ENCODE measurements at regions not wholly inside any gene's neighbourhood (a gene's known extent, or its start where the extent isn't known, plus 50 kb on each side); places are given as distances from the start of the nearest gene placed in this dataset.

- Histone ChIP-seq H3K4me2 (no peak overlapping the region), H3K4me3 (no peak overlapping the region), H3K79me2 (replicated peaks; ENCODE audit: insufficient read depth) (no peaks in the 10 kb centered on the region), H3K36me3 (ENCODE audit: insufficient read depth) (no peaks in the 10 kb centered on the region), H2AFZ (peak overlapping the region; percentile 7; the same call in 1 of the 2 replicates), H3K9me2 (ENCODE audit: insufficient read depth) (peaks cover 2% of the 10 kb centered on the region; the same call in 1 of the 2 replicates), H4K20me1 (replicated peaks; ENCODE audit: insufficient read depth) (no peaks in the 10 kb centered on the region), H3F3A (replicated peaks; ENCODE audit: low read depth) (no peaks in the 10 kb centered on the region), H3K27ac (ENCODE audit: low read depth) (no peak overlapping the region), H3K27me3 (ENCODE audit: insufficient read depth) (no peaks in the 10 kb centered on the region), H3K4me1 (ENCODE audit: insufficient read depth) (no peaks in the 10 kb centered on the region)
- H3K36me3 Mint-ChIP-seq (ENCODE audit: low read depth) = no peaks in the 10 kb centered on the region
- DNase-seq (ENCODE audit: low spot score) (no peak), ATAC-seq (no peak)
- H3K27me3 Mint-ChIP-seq (ENCODE audit: insufficient read depth, low read depth, poor library complexity) = peaks cover 4% of the 10 kb centered on the region
- peaks cover under 1% of the 10 kb centered on the region for H3K4me1 Mint-ChIP-seq
- H3K27ac Mint-ChIP-seq = no peak overlapping the region
- H3K4me3 Mint-ChIP-seq = no peak overlapping the region
- H3K9me3 Mint-ChIP-seq = peaks cover 2% of the 10 kb centered on the region
- TF ChIP-seq, protein P1, sequence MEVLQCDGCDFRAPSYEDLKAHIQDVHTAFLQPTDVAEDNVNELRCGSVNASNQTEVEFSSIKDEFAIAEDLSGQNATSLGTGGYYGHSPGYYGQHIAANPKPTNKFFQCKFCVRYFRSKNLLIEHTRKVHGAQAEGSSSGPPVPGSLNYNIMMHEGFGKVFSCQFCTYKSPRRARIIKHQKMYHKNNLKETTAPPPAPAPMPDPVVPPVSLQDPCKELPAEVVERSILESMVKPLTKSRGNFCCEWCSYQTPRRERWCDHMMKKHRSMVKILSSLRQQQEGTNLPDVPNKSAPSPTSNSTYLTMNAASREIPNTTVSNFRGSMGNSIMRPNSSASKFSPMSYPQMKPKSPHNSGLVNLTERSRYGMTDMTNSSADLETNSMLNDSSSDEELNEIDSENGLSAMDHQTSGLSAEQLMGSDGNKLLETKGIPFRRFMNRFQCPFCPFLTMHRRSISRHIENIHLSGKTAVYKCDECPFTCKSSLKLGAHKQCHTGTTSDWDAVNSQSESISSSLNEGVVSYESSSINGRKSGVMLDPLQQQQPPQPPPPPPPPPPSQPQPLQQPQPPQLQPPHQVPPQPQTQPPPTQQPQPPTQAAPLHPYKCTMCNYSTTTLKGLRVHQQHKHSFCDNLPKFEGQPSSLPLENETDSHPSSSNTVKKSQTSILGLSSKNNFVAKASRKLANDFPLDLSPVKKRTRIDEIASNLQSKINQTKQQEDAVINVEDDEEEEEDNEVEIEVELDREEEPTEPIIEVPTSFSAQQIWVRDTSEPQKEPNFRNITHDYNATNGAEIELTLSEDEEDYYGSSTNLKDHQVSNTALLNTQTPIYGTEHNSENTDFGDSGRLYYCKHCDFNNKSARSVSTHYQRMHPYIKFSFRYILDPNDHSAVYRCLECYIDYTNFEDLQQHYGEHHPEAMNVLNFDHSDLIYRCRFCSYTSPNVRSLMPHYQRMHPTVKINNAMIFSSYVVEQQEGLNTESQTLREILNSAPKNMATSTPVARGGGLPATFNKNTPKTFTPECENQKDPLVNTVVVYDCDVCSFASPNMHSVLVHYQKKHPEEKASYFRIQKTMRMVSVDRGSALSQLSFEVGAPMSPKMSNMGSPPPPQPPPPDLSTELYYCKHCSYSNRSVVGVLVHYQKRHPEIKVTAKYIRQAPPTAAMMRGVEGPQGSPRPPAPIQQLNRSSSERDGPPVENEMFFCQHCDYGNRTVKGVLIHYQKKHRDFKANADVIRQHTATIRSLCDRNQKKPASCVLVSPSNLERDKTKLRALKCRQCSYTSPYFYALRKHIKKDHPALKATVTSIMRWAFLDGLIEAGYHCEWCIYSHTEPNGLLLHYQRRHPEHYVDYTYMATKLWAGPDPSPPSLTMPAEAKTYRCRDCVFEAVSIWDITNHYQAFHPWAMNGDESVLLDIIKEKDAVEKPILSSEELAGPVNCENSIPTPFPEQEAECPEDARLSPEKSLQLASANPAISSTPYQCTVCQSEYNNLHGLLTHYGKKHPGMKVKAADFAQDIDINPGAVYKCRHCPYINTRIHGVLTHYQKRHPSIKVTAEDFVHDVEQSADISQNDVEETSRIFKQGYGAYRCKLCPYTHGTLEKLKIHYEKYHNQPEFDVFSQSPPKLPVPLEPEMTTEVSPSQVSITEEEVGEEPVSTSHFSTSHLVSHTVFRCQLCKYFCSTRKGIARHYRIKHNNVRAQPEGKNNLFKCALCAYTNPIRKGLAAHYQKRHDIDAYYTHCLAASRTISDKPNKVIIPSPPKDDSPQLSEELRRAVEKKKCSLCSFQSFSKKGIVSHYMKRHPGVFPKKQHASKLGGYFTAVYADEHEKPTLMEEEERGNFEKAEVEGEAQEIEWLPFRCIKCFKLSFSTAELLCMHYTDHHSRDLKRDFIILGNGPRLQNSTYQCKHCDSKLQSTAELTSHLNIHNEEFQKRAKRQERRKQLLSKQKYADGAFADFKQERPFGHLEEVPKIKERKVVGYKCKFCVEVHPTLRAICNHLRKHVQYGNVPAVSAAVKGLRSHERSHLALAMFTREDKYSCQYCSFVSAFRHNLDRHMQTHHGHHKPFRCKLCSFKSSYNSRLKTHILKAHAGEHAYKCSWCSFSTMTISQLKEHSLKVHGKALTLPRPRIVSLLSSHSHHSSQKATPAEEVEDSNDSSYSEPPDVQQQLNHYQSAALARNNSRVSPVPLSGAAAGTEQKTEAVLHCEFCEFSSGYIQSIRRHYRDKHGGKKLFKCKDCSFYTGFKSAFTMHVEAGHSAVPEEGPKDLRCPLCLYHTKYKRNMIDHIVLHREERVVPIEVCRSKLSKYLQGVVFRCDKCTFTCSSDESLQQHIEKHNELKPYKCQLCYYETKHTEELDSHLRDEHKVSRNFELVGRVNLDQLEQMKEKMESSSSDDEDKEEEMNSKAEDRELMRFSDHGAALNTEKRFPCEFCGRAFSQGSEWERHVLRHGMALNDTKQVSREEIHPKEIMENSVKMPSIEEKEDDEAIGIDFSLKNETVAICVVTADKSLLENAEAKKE (CRISPR knock-in tag; IDR thresholded peaks at IDR 0.05) = no peak
- TF ChIP-seq JUNB (IDR thresholded peaks at IDR 0.05; ENCODE audit: unreplicated experiment) (no peak), STAT1 (IDR thresholded peaks at IDR 0.05; ENCODE audit: unreplicated experiment) (no peak), CREB1 (CRISPR knock-in tag; IDR thresholded peaks at IDR 0.05; ENCODE audit: low read depth) (no peak), EZH2 (IDR thresholded peaks at IDR 0.05; ENCODE audit: low read depth, unreplicated experiment) (no peak), ZNF331 (CRISPR knock-in tag; IDR thresholded peaks at IDR 0.05; ENCODE audit: low read depth) (no peak), POLR2AphosphoS5 (IDR thresholded peaks at IDR 0.05; ENCODE audit: low read depth) (no peak), NANOG (IDR thresholded peaks at IDR 0.05; ENCODE audit: borderline replicate concordance) (no peak), ZNF114 (CRISPR knock-in tag; IDR thresholded peaks at IDR 0.05) (no peak), EZH2phosphoT487 (IDR thresholded peaks at IDR 0.05; ENCODE audit: unreplicated experiment) (no peak)
- TF ChIP-seq, protein P2, sequence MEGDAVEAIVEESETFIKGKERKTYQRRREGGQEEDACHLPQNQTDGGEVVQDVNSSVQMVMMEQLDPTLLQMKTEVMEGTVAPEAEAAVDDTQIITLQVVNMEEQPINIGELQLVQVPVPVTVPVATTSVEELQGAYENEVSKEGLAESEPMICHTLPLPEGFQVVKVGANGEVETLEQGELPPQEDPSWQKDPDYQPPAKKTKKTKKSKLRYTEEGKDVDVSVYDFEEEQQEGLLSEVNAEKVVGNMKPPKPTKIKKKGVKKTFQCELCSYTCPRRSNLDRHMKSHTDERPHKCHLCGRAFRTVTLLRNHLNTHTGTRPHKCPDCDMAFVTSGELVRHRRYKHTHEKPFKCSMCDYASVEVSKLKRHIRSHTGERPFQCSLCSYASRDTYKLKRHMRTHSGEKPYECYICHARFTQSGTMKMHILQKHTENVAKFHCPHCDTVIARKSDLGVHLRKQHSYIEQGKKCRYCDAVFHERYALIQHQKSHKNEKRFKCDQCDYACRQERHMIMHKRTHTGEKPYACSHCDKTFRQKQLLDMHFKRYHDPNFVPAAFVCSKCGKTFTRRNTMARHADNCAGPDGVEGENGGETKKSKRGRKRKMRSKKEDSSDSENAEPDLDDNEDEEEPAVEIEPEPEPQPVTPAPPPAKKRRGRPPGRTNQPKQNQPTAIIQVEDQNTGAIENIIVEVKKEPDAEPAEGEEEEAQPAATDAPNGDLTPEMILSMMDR (conservative IDR thresholded peaks at IDR 0.05; ENCODE audit: low read depth in 2 of 2) = no peak
- TF ChIP-seq, protein P3, sequence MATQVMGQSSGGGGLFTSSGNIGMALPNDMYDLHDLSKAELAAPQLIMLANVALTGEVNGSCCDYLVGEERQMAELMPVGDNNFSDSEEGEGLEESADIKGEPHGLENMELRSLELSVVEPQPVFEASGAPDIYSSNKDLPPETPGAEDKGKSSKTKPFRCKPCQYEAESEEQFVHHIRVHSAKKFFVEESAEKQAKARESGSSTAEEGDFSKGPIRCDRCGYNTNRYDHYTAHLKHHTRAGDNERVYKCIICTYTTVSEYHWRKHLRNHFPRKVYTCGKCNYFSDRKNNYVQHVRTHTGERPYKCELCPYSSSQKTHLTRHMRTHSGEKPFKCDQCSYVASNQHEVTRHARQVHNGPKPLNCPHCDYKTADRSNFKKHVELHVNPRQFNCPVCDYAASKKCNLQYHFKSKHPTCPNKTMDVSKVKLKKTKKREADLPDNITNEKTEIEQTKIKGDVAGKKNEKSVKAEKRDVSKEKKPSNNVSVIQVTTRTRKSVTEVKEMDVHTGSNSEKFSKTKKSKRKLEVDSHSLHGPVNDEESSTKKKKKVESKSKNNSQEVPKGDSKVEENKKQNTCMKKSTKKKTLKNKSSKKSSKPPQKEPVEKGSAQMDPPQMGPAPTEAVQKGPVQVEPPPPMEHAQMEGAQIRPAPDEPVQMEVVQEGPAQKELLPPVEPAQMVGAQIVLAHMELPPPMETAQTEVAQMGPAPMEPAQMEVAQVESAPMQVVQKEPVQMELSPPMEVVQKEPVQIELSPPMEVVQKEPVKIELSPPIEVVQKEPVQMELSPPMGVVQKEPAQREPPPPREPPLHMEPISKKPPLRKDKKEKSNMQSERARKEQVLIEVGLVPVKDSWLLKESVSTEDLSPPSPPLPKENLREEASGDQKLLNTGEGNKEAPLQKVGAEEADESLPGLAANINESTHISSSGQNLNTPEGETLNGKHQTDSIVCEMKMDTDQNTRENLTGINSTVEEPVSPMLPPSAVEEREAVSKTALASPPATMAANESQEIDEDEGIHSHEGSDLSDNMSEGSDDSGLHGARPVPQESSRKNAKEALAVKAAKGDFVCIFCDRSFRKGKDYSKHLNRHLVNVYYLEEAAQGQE (IDR thresholded peaks at IDR 0.05; ENCODE audit: unreplicated experiment) = no peak
- TF ChIP-seq, protein P4, sequence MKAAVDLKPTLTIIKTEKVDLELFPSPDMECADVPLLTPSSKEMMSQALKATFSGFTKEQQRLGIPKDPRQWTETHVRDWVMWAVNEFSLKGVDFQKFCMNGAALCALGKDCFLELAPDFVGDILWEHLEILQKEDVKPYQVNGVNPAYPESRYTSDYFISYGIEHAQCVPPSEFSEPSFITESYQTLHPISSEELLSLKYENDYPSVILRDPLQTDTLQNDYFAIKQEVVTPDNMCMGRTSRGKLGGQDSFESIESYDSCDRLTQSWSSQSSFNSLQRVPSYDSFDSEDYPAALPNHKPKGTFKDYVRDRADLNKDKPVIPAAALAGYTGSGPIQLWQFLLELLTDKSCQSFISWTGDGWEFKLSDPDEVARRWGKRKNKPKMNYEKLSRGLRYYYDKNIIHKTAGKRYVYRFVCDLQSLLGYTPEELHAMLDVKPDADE (IDR thresholded peaks at IDR 0.05) = no peak
Measured at GRCh38 chr11:19592842-19593241, 119.8 kb upstream of the NAV2 start.
